ENCODE measurements at regions not wholly inside any gene's neighbourhood (a gene's known extent, or its start where the extent isn't known, plus 50 kb on each side); places are given as distances from the start of the nearest gene placed in this dataset.

- in situ Hi-C loops (cut with HindIII; ENCODE audit: low sequenced_read_pairs), result no loop called here
- DNase-seq (ENCODE audit: low read depth, low spot score), result peak; percentile 72
- TF ChIP-seq, protein P1, sequence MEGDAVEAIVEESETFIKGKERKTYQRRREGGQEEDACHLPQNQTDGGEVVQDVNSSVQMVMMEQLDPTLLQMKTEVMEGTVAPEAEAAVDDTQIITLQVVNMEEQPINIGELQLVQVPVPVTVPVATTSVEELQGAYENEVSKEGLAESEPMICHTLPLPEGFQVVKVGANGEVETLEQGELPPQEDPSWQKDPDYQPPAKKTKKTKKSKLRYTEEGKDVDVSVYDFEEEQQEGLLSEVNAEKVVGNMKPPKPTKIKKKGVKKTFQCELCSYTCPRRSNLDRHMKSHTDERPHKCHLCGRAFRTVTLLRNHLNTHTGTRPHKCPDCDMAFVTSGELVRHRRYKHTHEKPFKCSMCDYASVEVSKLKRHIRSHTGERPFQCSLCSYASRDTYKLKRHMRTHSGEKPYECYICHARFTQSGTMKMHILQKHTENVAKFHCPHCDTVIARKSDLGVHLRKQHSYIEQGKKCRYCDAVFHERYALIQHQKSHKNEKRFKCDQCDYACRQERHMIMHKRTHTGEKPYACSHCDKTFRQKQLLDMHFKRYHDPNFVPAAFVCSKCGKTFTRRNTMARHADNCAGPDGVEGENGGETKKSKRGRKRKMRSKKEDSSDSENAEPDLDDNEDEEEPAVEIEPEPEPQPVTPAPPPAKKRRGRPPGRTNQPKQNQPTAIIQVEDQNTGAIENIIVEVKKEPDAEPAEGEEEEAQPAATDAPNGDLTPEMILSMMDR (IDR thresholded peaks at IDR 0.05; ENCODE audit: low read depth, low read length), result no peak
- H3K4me3 ChIP-seq (ENCODE audit: low read depth, low read length), result no peak overlapping the region
Measured at GRCh38 chr5:143554918-143555477, 151.5 kb upstream of the NR3C1 start.

DNA sequence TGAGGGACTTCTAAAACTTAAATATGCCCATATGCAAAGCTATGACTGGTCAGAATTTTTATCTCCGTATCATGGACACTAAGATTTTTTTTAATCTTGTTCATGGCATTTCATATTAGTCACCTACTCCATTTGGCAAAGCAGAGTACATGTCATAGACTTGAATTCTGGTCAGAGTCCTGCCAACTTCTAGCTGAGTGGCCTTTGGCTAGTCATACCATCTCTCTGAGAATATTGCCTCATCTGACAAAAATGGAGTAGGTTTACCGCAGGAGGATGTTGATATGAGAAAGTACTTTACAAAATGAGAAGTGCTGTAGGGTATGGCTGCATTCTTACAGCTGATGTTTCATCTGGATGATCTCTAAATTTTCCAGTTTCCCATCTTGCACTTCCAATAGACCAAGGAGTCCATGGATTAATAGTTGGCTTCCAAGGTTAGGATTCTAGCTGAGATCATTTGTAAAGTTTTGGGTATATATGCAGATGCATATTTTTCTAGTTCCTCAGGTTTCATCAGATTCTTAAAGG, 150.8 kb upstream of the NR3C1 start:
- in situ Hi-C loops (cut with HindIII; ENCODE audit: low sequenced_read_pairs), result no loop called here
- TF ChIP-seq, protein P1 (IDR thresholded peaks at IDR 0.05; ENCODE audit: low read depth, low read length), result no peak
- no peak overlapping the region for H3K4me3 ChIP-seq (ENCODE audit: low read depth, low read length)
- peak; percentile 96 for DNase-seq (ENCODE audit: low read depth, low spot score)

- TF ChIP-seq, protein P1 (IDR thresholded peaks at IDR 0.05; ENCODE audit: low read depth, low read length), result no peak
- no peak overlapping the region for H3K4me3 ChIP-seq (ENCODE audit: low read depth, low read length)
- in situ Hi-C loops (cut with HindIII; ENCODE audit: low sequenced_read_pairs), result no loop called here
- DNase-seq (ENCODE audit: low read depth, low spot score), result no peak
Measured at GRCh38 chr5:143552680-143553079, 149.2 kb upstream of the NR3C1 start.

DNA sequence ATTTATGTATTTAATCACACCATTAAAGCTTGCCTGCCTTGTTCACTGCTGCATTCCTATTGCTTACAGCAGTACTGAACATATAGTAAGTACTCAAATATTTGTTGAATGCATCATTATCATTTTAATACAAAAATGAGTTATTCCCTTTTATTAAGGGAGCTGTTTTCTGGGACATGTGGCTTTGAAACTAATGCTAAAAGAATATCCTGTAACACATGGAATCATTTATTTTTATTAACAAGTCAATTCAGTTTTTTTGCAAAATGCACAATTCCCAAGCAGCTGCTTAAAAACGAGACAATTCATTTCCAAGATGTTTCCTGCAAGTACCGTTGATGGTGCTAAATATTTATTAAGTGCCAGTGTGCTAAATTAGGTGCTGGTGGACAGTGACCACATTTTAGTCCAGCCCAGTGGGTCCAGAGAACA, 148.3 kb upstream of the NR3C1 start:
- in situ Hi-C loops (cut with HindIII; ENCODE audit: low sequenced_read_pairs), result no loop called here
- DNase-seq (ENCODE audit: low read depth, low spot score), result no peak
- TF ChIP-seq, protein P1 (IDR thresholded peaks at IDR 0.05; ENCODE audit: low read depth, low read length), result no peak
- no peak overlapping the region for H3K4me3 ChIP-seq (ENCODE audit: low read depth, low read length)

DNA sequence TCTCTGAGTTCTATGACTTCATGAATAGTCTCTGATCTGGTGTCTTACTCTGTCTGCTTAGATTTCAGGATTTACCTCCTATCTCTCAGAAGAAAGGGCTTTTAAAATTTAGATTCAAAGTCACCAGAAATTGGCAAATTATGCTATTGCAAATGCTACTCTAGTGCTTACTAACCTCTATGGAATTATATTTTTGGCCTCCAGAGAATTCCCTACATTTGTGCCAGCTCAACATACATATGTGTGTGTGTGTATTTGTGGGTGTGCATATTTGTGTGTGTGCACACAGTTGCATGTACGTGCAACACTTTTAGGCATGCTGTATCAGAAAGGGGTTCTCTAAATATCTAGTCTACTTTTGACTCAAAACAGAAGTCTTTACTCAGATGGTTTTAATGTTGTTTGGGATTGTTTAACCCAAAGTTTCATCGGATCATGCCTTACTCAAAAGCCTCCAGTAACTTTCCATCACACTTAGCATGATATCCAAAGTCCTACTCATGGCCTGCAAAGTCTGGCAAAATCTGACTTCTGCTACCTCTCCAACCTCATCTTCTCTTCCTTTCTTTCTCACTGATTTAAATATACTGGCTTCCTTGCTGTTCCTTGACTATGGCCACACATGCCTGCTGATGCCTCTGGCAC, 147.6 kb upstream of the NR3C1 start:
- H3K4me3 ChIP-seq (ENCODE audit: low read depth, low read length), result no peak overlapping the region
- TF ChIP-seq, protein P1 (IDR thresholded peaks at IDR 0.05; ENCODE audit: low read depth, low read length), result no peak
- in situ Hi-C loops (cut with HindIII; ENCODE audit: low sequenced_read_pairs), result no loop called here
- DNase-seq (ENCODE audit: low read depth, low spot score), result no peak

- no peak overlapping the region for H3K4me3 ChIP-seq (ENCODE audit: low read depth, low read length)
- DNase-seq (ENCODE audit: low read depth, low spot score), result no peak
- TF ChIP-seq, protein P1 (IDR thresholded peaks at IDR 0.05; ENCODE audit: low read depth, low read length), result no peak
- in situ Hi-C loops (cut with HindIII; ENCODE audit: low sequenced_read_pairs), result no loop called here
Measured at GRCh38 chr5:143547342-143547741, 143.9 kb upstream of the NR3C1 start.
